GM12878 (cell line): ENCODE measurements at regions not wholly inside any gene's neighbourhood (a gene's known extent, or its start where the extent isn't known, plus 50 kb on each side); places are given as distances from the start of the nearest gene placed in this dataset.

ENCODE experiments used
- BRCA1 ChIP-seq: IDR thresholded peaks from 2 replicates; pipeline ENCODE4 v1.6.1; 2011; ENCODE audit warnings: low read depth, low read length, improper control_type of control experiment
- SREBF1 ChIP-seq: IDR thresholded peaks from 2 replicates; pipeline ENCODE4 v1.6.1; 2012; ENCODE audit warnings: mild to moderate bottlenecking, low read length
- TF ChIP-seq, protein P1 (sequence below): IDR thresholded peaks from 2 replicates; pipeline ENCODE4 v1.6.1; 2011; ENCODE audit warnings: low read depth, low read length, improper control_type of control experiment, borderline replicate concordance
- TF ChIP-seq, protein P2 (sequence below), 3 experiments: IDR thresholded peaks in 2 of 3; conservative IDR thresholded peaks in 1 of 3; 2 replicates each; pipeline ENCODE4 v1.5.1; 2011; ENCODE audit warnings: low read depth in 3 of 3, low read length in 3 of 3, mild to moderate bottlenecking in 3 of 3, control low read depth in 2 of 3, moderate library complexity in 2 of 3, inconsistent platforms in 1 of 3, mixed read lengths in 1 of 3; ENCODE audit not compliant: control insufficient read depth in 2 of 3, insufficient read depth in 1 of 3; ENCODE audit errors: extremely low read depth in 1 of 3

- no peak for TF ChIP-seq BRCA1
- TF ChIP-seq, protein P1, sequence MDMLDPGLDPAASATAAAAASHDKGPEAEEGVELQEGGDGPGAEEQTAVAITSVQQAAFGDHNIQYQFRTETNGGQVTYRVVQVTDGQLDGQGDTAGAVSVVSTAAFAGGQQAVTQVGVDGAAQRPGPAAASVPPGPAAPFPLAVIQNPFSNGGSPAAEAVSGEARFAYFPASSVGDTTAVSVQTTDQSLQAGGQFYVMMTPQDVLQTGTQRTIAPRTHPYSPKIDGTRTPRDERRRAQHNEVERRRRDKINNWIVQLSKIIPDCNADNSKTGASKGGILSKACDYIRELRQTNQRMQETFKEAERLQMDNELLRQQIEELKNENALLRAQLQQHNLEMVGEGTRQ = no peak
- TF ChIP-seq, protein P2, sequence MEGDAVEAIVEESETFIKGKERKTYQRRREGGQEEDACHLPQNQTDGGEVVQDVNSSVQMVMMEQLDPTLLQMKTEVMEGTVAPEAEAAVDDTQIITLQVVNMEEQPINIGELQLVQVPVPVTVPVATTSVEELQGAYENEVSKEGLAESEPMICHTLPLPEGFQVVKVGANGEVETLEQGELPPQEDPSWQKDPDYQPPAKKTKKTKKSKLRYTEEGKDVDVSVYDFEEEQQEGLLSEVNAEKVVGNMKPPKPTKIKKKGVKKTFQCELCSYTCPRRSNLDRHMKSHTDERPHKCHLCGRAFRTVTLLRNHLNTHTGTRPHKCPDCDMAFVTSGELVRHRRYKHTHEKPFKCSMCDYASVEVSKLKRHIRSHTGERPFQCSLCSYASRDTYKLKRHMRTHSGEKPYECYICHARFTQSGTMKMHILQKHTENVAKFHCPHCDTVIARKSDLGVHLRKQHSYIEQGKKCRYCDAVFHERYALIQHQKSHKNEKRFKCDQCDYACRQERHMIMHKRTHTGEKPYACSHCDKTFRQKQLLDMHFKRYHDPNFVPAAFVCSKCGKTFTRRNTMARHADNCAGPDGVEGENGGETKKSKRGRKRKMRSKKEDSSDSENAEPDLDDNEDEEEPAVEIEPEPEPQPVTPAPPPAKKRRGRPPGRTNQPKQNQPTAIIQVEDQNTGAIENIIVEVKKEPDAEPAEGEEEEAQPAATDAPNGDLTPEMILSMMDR (IDR thresholded peaks at IDR 0.05 in 2 of 3, conservative IDR thresholded peaks at IDR 0.05 in 1 of 3; ENCODE audit: control insufficient read depth in 2 of 3, extremely low read depth in 1 of 3, insufficient read depth in 1 of 3, low read depth in 3 of 3, low read length in 3 of 3) = no peak
- no peak for TF ChIP-seq SREBF1
Measured at GRCh38 chr1:87197641-87198040, 131.0 kb upstream of the LMO4 start.
